ENCODE measurements at regions not wholly inside any gene's neighbourhood (a gene's known extent, or its start where the extent isn't known, plus 50 kb on each side); places are given as distances from the start of the nearest gene placed in this dataset.

DNA sequence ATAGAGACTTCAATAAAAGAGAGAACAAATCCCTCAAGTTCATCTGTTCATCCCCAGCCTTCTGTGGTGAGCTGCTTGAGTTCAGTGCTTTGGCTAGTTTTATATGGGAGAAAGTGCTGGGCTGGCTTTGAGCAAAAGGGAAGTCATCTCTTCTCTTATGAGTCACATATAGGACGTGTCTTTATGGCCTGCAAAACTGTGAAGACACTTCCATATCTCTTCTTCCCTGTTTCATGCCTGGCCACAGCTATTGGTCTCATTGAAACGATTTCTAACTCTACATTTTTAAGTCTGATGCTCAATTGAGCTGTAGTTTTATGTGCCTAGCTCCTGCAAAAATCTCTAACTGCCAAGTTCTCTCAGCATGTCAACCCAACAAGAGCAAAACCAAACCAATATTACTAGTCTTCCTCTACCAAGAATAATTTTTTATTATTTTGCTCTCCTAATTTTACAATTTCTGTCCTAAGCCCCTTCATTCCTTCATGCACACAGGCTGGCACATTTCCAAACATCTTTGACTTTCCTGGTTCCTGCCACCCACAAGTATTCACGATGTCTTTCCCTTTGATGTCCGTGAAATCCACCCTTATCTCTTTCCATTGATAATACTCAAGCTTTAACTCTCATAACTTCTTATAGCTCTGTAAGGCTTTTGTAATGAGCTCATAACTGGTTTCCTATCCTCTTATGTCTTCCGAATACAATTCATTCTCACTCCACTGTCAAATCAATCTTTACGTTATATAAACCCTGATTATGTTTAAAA, 165.3 kb downstream of the BTC start:
- intact Hi-C loops (cut with DNase I): loop anchor here in 1 of 10 donors (10.0 kb wide), 1 partner anchor 94 kb away; no protein-coding TSS in a partner anchor
- H3K9me3 ChIP-seq: no peaks in the 10 kb centered on the region
- no peak for DNase-seq
- no peak overlapping the region for H3K27ac ChIP-seq
- peaks cover 0 to 45% (median 0%) of the 10 kb centered on the region in 12 donors for H3K4me1 ChIP-seq
- H3K36me3 ChIP-seq: no peaks in the 10 kb centered on the region
- peak in 3 of 4 donors; percentile 41 to 48 (median 42) for ATAC-seq
- no peaks in the 10 kb centered on the region for H3K27me3 ChIP-seq
- H3K4me3 ChIP-seq: no peak overlapping the region
- WGBS, 4 donors: 57 to 66% (median 61%) methylated on average over 6 of the region's 6 CpGs
- no peak for TF ChIP-seq POLR2A (IDR thresholded peaks at IDR 0.05)
- TF ChIP-seq, protein P1, sequence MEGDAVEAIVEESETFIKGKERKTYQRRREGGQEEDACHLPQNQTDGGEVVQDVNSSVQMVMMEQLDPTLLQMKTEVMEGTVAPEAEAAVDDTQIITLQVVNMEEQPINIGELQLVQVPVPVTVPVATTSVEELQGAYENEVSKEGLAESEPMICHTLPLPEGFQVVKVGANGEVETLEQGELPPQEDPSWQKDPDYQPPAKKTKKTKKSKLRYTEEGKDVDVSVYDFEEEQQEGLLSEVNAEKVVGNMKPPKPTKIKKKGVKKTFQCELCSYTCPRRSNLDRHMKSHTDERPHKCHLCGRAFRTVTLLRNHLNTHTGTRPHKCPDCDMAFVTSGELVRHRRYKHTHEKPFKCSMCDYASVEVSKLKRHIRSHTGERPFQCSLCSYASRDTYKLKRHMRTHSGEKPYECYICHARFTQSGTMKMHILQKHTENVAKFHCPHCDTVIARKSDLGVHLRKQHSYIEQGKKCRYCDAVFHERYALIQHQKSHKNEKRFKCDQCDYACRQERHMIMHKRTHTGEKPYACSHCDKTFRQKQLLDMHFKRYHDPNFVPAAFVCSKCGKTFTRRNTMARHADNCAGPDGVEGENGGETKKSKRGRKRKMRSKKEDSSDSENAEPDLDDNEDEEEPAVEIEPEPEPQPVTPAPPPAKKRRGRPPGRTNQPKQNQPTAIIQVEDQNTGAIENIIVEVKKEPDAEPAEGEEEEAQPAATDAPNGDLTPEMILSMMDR (IDR thresholded peaks at IDR 0.05): no peak

DNA sequence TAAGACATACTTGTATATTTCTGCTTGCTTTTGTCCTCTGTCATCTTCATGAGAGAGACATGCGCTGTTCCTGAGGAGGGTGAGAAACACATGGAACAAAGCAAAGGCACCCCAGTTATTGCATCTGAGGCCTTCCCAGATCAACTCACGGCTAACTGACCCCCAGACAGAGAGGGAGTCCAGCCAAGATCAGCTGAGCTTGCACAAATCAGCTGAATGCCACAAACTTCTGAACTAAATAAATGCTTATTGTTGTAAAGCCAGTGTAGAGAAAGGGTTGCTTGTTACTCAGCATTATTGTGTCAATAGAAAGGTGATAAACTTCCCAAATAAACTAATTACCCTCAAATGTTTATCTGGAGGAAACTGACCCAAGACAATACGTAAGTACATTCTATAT, 163.8 kb downstream of the BTC start:
- ATAC-seq: no peak
- Histone ChIP-seq H3K9me3 (no peaks in the 10 kb centered on the region), H3K4me1 (peaks cover 0 to 31% (median 0%) of the 10 kb centered on the region in 12 donors), H3K4me3 (no peak overlapping the region), H3K36me3 (no peaks in the 10 kb centered on the region), H3K27ac (no peak overlapping the region), H3K27me3 (no peaks in the 10 kb centered on the region)
- 92 to 93% (median 93%) methylated on average over 3 of the region's 3 CpGs for WGBS, 4 donors
- intact Hi-C loops (cut with DNase I): no loop called here
- DNase-seq: no peak
- TF ChIP-seq, protein P1 (IDR thresholded peaks at IDR 0.05): no peak
- no peak for TF ChIP-seq POLR2A (IDR thresholded peaks at IDR 0.05)

DNA sequence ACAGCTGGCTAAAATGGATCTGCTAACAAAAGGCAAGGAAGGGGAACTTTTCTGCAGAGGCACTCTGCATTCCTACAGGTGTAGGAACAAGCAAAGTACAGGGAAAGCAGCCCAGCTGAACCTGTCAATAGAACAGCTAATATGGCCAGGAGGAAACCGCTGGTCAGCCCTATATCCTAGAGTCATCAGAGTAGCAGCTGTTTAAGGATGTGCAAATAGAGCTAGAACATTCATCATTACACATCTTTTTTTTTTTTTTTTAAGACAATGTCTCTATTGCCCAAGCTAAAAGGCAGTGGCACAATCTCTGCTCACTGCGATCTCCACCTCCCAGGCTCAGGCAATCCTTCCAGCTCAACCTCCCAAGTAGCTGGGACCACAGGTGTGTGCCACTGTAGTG, 163.0 kb downstream of the BTC start:
- Histone ChIP-seq H3K27ac (no peak overlapping the region), H3K27me3 (no peaks in the 10 kb centered on the region), H3K36me3 (no peaks in the 10 kb centered on the region), H3K4me3 (no peak overlapping the region), H3K9me3 (no peaks in the 10 kb centered on the region), H3K4me1 (peaks cover 0 to 23% (median 0%) of the 10 kb centered on the region in 12 donors)
- intact Hi-C loops (cut with DNase I): no loop called here
- WGBS, 4 donors: 92 to 95% (median 95%) methylated on average over 2 of the region's 2 CpGs
- no peak for DNase-seq
- ATAC-seq: no peak
- TF ChIP-seq POLR2A (IDR thresholded peaks at IDR 0.05): no peak
- TF ChIP-seq, protein P1 (IDR thresholded peaks at IDR 0.05): no peak

DNA sequence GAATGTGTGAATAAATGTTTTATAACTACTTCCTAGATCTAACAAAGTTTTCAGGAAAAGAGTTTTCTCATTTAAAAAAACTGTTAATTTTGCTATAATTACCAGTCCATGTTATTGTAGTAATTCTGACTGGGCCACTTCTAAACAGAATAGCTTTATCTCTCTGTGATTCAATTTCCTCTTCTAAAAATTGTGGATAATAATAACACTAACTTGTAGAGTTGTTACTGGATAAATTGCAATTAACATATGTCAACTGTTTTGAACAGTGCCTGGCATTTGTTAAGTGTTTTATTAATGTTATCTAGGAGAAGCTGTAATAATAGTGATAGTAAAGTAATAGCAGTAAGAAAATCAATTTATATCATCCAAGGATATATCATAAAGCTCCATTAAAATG, 162.3 kb downstream of the BTC start:
- no peak for TF ChIP-seq POLR2A (IDR thresholded peaks at IDR 0.05)
- TF ChIP-seq, protein P1 (IDR thresholded peaks at IDR 0.05): no peak
- ATAC-seq: no peak
- H3K4me1 ChIP-seq: peaks cover 0 to 22% (median 0%) of the 10 kb centered on the region in 12 donors
- no peaks in the 10 kb centered on the region for H3K9me3 ChIP-seq
- no peak for DNase-seq
- intact Hi-C loops (cut with DNase I): no loop called here
- no peak overlapping the region for H3K4me3 ChIP-seq
- H3K36me3 ChIP-seq: no peaks in the 10 kb centered on the region
- H3K27me3 ChIP-seq: no peaks in the 10 kb centered on the region
- no peak overlapping the region for H3K27ac ChIP-seq

Measured in heart left ventricle (tissue), 16 donors.